Keratinocyte (primary cell): ENCODE measurements at regions not wholly inside any gene's neighbourhood (a gene's known extent, or its start where the extent isn't known, plus 50 kb on each side); places are given as distances from the start of the nearest gene placed in this dataset.

Source experiments
- DNase-seq: peaks from one replicate; pipeline ENCODE4 v3.0.0-alpha.2; 2011; ENCODE audit warnings: low read depth, missing footprints, low spot score
- FAIRE-seq: peaks from 2 replicates; lab custom pipeline; 2011; peaks lifted over from hg19 to GRCh38; lab: Jason Lieb, UNC
- H2AFZ ChIP-seq: 2 replicates; pipeline ENCODE4 v1.6.0; 2012; ENCODE audit warnings: low read length, control low read depth, inconsistent platforms; ENCODE audit not compliant: control insufficient read depth
- H3K27ac ChIP-seq: 2 replicates; pipeline ENCODE4 v1.5.1; 2011; ENCODE audit warnings: low read length; ENCODE audit not compliant: control insufficient read depth, insufficient read depth
- H3K27me3 ChIP-seq: 3 replicates; pipeline ENCODE4 v1.6.0; 2011; ENCODE audit warnings: low read length; ENCODE audit not compliant: control insufficient read depth, insufficient read depth; ENCODE audit errors: extremely low read depth
- H3K36me3 ChIP-seq, 2 experiments: 2 replicates in 1 of 2; 3 replicates in 1 of 2; pipeline ENCODE4 v1.5.1; 2011; ENCODE audit warnings: low read length in 2 of 2, mild to moderate bottlenecking in 1 of 2; ENCODE audit not compliant: control insufficient read depth in 2 of 2, insufficient read depth in 2 of 2; ENCODE audit errors: extremely low read depth in 1 of 2
- H3K4me1 ChIP-seq: 3 replicates; pipeline ENCODE4 v1.5.1; 2011; ENCODE audit warnings: low read length; ENCODE audit not compliant: control insufficient read depth, insufficient read depth; ENCODE audit errors: extremely low read depth
- H3K4me2 ChIP-seq: 3 replicates; pipeline ENCODE4 v1.6.0; 2011; ENCODE audit warnings: low read depth, low read length; ENCODE audit not compliant: control insufficient read depth, insufficient read depth; ENCODE audit errors: extremely low read depth
- H3K4me3 ChIP-seq, 3 experiments: fragments of 200-600 bp in 1 of 3; sonication (generic) in 1 of 3; 2 replicates in 2 of 3; 3 replicates in 1 of 3; pipeline ENCODE4 v1.5.1; 2011 to 2016; ENCODE audit warnings: low read length in 3 of 3, mild to moderate bottlenecking in 3 of 3, control low read depth in 2 of 3, inconsistent platforms in 1 of 3, low read depth in 1 of 3, mixed read lengths in 1 of 3, mixed run types in 1 of 3, moderate library complexity in 1 of 3; ENCODE audit not compliant: control insufficient read depth in 2 of 3, insufficient read depth in 2 of 3; ENCODE audit errors: extremely low read depth in 1 of 3
- H3K79me2 ChIP-seq: 2 replicates; pipeline ENCODE4 v1.6.0; 2012; ENCODE audit warnings: low read length; ENCODE audit not compliant: control insufficient read depth, insufficient read depth
- H3K9ac ChIP-seq: 3 replicates; pipeline ENCODE4 v1.6.0; 2011; ENCODE audit warnings: low read length; ENCODE audit not compliant: control insufficient read depth, insufficient read depth; ENCODE audit errors: extremely low read depth
- H3K9me1 ChIP-seq: 3 replicates; pipeline ENCODE4 v1.6.0; 2011; ENCODE audit warnings: low read length; ENCODE audit not compliant: control insufficient read depth, insufficient read depth; ENCODE audit errors: extremely low read depth
- H3K9me3 ChIP-seq: 2 replicates; pipeline ENCODE4 v1.5.1; 2012; ENCODE audit warnings: low read depth, low read length; ENCODE audit not compliant: control insufficient read depth
- H4K20me1 ChIP-seq: 3 replicates; pipeline ENCODE4 v1.6.0; 2011; ENCODE audit warnings: low read length; ENCODE audit not compliant: control insufficient read depth, insufficient read depth; ENCODE audit errors: extremely low read depth
- EZH2 ChIP-seq: IDR thresholded peaks from one replicate; pipeline ENCODE4 v1.6.1; 2012; ENCODE audit warnings: inconsistent platforms, mild to moderate bottlenecking, low read length, moderate library complexity
- dilution Hi-C: fragments of 300-500 bp; cut with MboI; formaldehyde crosslinking; loops from one replicate; pipeline ENCODE4 v1.7.0; 2020; ENCODE audit warnings: low sequenced_read_pairs; ENCODE audit not compliant: extremely low pct_ligation_motif_present
- TF ChIP-seq, protein P1 (sequence below), 3 experiments: IDR thresholded peaks in 1 of 3; conservative IDR thresholded peaks in 1 of 3; optimal IDR thresholded peaks in 1 of 3; 2 replicates in 2 of 3; 3 replicates in 1 of 3; pipeline versions ENCODE3 to v1.5.1; 2011; ENCODE audit warnings: low read length in 3 of 3, mild to moderate bottlenecking in 3 of 3, moderate library complexity in 2 of 3, control low read depth in 1 of 3, inconsistent platforms in 1 of 3; ENCODE audit not compliant: insufficient read depth in 2 of 3; ENCODE audit errors: extremely low read depth in 1 of 3

- Histone ChIP-seq H3K4me1 (no peaks in the 10 kb centered on the region), H3K9me1 (no peaks in the 10 kb centered on the region), H3K4me2 (no peak overlapping the region), H3K9ac (no peak overlapping the region), H2AFZ (no peak overlapping the region), H3K4me3 (no peak overlapping the region), H3K27ac (no peak overlapping the region), H3K9me3 (no peaks in the 10 kb centered on the region), H3K36me3 (no peaks in the 10 kb centered on the region), H4K20me1 (no peaks in the 10 kb centered on the region), H3K79me2 (no peaks in the 10 kb centered on the region), H3K27me3 (no peaks in the 10 kb centered on the region)
- dilution Hi-C loops, result no loop called here
- DNase-seq (no peak), FAIRE-seq (no peak)
- TF ChIP-seq, protein P1, sequence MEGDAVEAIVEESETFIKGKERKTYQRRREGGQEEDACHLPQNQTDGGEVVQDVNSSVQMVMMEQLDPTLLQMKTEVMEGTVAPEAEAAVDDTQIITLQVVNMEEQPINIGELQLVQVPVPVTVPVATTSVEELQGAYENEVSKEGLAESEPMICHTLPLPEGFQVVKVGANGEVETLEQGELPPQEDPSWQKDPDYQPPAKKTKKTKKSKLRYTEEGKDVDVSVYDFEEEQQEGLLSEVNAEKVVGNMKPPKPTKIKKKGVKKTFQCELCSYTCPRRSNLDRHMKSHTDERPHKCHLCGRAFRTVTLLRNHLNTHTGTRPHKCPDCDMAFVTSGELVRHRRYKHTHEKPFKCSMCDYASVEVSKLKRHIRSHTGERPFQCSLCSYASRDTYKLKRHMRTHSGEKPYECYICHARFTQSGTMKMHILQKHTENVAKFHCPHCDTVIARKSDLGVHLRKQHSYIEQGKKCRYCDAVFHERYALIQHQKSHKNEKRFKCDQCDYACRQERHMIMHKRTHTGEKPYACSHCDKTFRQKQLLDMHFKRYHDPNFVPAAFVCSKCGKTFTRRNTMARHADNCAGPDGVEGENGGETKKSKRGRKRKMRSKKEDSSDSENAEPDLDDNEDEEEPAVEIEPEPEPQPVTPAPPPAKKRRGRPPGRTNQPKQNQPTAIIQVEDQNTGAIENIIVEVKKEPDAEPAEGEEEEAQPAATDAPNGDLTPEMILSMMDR (optimal IDR thresholded peaks at IDR 0.05 in 1 of 3, IDR thresholded peaks at IDR 0.05 in 1 of 3, conservative IDR thresholded peaks at IDR 0.05 in 1 of 3; ENCODE audit: extremely low read depth in 1 of 3, insufficient read depth in 2 of 3, low read length in 3 of 3), result no peak
- no peak for TF ChIP-seq EZH2
These were observed 997.5 kb upstream of the CTNND2 start for GRCh38 chr5:12901696-12902095.

DNA sequence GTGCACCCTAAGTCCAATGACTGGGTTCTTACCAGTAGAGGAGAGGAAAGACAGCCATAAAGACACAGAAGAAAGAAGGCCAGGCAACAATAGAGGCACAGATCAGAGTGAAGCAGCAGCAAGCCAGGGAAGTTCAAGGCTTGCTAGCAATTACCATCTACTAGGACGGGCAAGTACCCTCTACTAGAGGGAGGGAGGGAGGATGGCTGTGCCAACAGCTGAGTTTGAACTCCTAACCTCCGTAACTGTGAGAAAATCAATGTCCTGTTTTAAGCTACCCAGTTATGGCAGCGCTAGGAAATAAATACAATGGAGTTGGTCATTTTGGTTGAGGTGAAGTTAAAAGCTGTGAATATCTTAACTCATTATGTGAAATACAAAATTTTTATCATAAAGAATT, 991.8 kb upstream of the CTNND2 start:
- dilution Hi-C loops, result no loop called here
- FAIRE-seq, result no peak
- no peaks in the 10 kb centered on the region for H3K9me1 ChIP-seq
- H3K36me3 ChIP-seq, result no peaks in the 10 kb centered on the region
- no peaks in the 10 kb centered on the region for H3K4me1 ChIP-seq
- H4K20me1 ChIP-seq, result no peaks in the 10 kb centered on the region
- H2AFZ ChIP-seq, result no peak overlapping the region
- H3K27me3 ChIP-seq, result no peaks in the 10 kb centered on the region
- no peak overlapping the region for H3K4me3 ChIP-seq
- no peak overlapping the region for H3K27ac ChIP-seq
- TF ChIP-seq, protein P1 (optimal IDR thresholded peaks at IDR 0.05 in 1 of 3, IDR thresholded peaks at IDR 0.05 in 1 of 3, conservative IDR thresholded peaks at IDR 0.05 in 1 of 3; ENCODE audit: extremely low read depth in 1 of 3, insufficient read depth in 2 of 3, low read length in 3 of 3), result no peak
- TF ChIP-seq EZH2, result no peak
- no peak for DNase-seq
- no peaks in the 10 kb centered on the region for H3K9me3 ChIP-seq
- H3K79me2 ChIP-seq, result no peaks in the 10 kb centered on the region
- no peak overlapping the region for H3K4me2 ChIP-seq
- H3K9ac ChIP-seq, result no peak overlapping the region
